ENCODE measurements at regions not wholly inside any gene's neighbourhood (a gene's known extent, or its start where the extent isn't known, plus 50 kb on each side); places are given as distances from the start of the nearest gene placed in this dataset.

DNA sequence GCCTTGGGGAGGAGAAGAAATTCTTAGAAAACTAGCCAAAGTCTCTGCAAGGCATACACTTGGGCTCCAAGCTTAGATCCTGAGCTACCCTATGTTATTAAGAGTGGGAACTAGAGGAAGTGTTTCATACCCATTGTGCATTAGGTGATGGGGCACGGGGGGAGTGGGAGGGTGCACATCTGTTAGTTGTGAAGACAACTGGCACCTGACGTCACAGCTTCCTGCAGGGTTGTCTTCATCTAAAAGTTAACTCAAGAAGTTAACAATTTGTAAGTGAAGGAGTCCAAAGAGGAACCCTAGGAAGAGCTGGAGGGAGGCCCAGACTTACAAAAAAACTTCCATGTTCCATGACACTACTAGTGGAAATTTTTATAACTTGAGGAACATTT lies 158.1 kb downstream of the ADRA2A start:
- TF ChIP-seq, protein P1, sequence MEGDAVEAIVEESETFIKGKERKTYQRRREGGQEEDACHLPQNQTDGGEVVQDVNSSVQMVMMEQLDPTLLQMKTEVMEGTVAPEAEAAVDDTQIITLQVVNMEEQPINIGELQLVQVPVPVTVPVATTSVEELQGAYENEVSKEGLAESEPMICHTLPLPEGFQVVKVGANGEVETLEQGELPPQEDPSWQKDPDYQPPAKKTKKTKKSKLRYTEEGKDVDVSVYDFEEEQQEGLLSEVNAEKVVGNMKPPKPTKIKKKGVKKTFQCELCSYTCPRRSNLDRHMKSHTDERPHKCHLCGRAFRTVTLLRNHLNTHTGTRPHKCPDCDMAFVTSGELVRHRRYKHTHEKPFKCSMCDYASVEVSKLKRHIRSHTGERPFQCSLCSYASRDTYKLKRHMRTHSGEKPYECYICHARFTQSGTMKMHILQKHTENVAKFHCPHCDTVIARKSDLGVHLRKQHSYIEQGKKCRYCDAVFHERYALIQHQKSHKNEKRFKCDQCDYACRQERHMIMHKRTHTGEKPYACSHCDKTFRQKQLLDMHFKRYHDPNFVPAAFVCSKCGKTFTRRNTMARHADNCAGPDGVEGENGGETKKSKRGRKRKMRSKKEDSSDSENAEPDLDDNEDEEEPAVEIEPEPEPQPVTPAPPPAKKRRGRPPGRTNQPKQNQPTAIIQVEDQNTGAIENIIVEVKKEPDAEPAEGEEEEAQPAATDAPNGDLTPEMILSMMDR (IDR thresholded peaks at IDR 0.05; ENCODE audit: low read depth, low read length): no peak
- H3K4me3 ChIP-seq (ENCODE audit: low read depth, low read length): no peak overlapping the region

GRCh38 chr10:111240348-111240747 lies 163.5 kb downstream of the ADRA2A start:
- H3K4me3 ChIP-seq (ENCODE audit: low read depth, low read length): no peak overlapping the region
- TF ChIP-seq, protein P1 (IDR thresholded peaks at IDR 0.05; ENCODE audit: low read depth, low read length): no peak

DNA sequence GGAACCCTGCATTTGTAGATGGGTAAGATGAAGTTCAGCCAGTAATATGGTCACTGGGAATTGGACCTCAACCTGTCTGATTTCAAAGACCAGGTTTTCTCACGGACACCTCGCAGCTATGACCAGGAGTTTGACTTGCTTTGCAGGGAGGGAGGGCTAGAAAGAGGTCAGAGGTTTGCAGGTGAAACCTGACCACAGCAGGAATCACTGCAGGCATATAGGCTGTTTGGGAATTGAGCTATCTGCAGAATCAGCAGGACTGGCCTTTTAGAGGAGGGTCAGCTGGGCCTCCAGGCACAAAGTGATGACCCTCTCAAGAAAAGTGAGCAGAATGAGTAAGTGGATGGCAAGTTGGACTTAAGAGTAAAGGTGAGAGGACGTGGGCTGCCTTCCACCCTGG lies 166.3 kb downstream of the ADRA2A start:
- TF ChIP-seq, protein P1 (IDR thresholded peaks at IDR 0.05; ENCODE audit: low read depth, low read length): no peak
- H3K4me3 ChIP-seq (ENCODE audit: low read depth, low read length): no peak overlapping the region

- TF ChIP-seq, protein P1 (IDR thresholded peaks at IDR 0.05; ENCODE audit: low read depth, low read length): no peak
Observed at GRCh38 chr10:111246136-111246535, 169.3 kb downstream of the ADRA2A start.

DNA sequence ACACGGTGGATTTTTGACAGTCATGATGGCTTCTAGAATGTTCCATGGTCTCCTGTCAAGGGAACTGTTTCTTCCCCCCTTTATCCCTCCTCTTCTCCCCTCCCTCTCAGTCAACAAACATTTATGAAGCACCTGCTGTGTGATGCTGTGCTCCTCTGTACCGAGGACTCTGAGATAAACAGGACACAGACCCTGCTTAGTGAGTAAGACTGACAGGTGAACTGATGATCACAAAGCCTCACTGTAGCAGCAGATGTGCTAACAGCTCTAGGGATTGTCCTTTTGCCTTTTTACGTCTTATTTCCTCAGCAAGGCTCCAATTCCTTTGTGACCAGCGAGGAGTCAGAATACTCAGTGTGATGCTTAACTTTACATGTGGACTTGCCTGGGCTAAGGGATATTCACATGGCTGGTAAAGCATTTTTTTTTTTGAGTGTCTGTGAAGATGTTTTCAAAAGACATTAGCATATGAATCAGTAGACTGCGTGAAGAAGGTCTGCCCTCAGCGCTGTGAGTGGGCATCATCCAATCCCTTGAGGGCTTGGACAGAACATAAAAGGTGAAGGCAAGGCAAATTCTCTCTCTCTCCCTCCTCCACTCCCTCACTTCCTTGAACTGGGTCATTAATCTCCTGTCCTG lies 170.1 kb downstream of the ADRA2A start:
- no peak overlapping the region for H3K4me3 ChIP-seq (ENCODE audit: low read depth, low read length)
- TF ChIP-seq, protein P1 (IDR thresholded peaks at IDR 0.05; ENCODE audit: low read depth, low read length): no peak

More at GRCh38 chr10:111246136-111246535, 169.3 kb downstream of the ADRA2A start:
- H3K4me3 ChIP-seq (ENCODE audit: low read depth, low read length): no peak overlapping the region

GRCh38 chr10:111247781-111248389 lies 171.1 kb downstream of the ADRA2A start:
- H3K4me3 ChIP-seq (ENCODE audit: low read depth, low read length): no peak overlapping the region
- TF ChIP-seq, protein P1 (IDR thresholded peaks at IDR 0.05; ENCODE audit: low read depth, low read length): no peak

- TF ChIP-seq, protein P1 (IDR thresholded peaks at IDR 0.05; ENCODE audit: low read depth, low read length): no peak
- H3K4me3 ChIP-seq (ENCODE audit: low read depth, low read length): no peak overlapping the region
Observed at GRCh38 chr10:111249925-111250324, 173.1 kb downstream of the ADRA2A start.

All from WI38 (cell line).